ENCODE measurements at regions not wholly inside any gene's neighbourhood (a gene's known extent, or its start where the extent isn't known, plus 50 kb on each side); places are given as distances from the start of the nearest gene placed in this dataset.

- no peaks in the 10 kb centered on the region for H3K36me3 Mint-ChIP-seq (ENCODE audit: unreplicated experiment)
- H3K27ac Mint-ChIP-seq (ENCODE audit: unreplicated experiment) = no peak overlapping the region
- H3K4me1 Mint-ChIP-seq (ENCODE audit: unreplicated experiment) = no peaks in the 10 kb centered on the region
- no peak for DNase-seq (ENCODE audit: extremely low spot score, unreplicated experiment)
- H3K9me3 Mint-ChIP-seq (ENCODE audit: unreplicated experiment) = peaks cover 8% of the 10 kb centered on the region
- H3K4me3 Mint-ChIP-seq (ENCODE audit: unreplicated experiment) = no peak overlapping the region
- H3K27me3 Mint-ChIP-seq (ENCODE audit: unreplicated experiment) = no peaks in the 10 kb centered on the region
- no peak for TF ChIP-seq CTCF (IDR thresholded peaks at IDR 0.05)
Observed at GRCh38 chr4:43253541-43253940, 361.0 kb downstream of the GRXCR1 start.

GRCh38 chr4:43264730-43265129, 372.2 kb downstream of the GRXCR1 start:
- no peak for TF ChIP-seq CTCF (IDR thresholded peaks at IDR 0.05)
- DNase-seq (ENCODE audit: extremely low spot score, unreplicated experiment) = no peak
- H3K9me3 Mint-ChIP-seq (ENCODE audit: unreplicated experiment) = peaks cover 28% of the 10 kb centered on the region
- no peak overlapping the region for H3K4me3 Mint-ChIP-seq (ENCODE audit: unreplicated experiment)
- H3K27ac Mint-ChIP-seq (ENCODE audit: unreplicated experiment) = no peak overlapping the region
- H3K36me3 Mint-ChIP-seq (ENCODE audit: unreplicated experiment) = no peaks in the 10 kb centered on the region
- H3K4me1 Mint-ChIP-seq (ENCODE audit: unreplicated experiment) = no peaks in the 10 kb centered on the region
- no peaks in the 10 kb centered on the region for H3K27me3 Mint-ChIP-seq (ENCODE audit: unreplicated experiment)

GRCh38 chr4:43271946-43272345, 379.4 kb downstream of the GRXCR1 start:
- Mint-ChIP-seq H3K4me1 (ENCODE audit: unreplicated experiment) (no peaks in the 10 kb centered on the region), H3K36me3 (ENCODE audit: unreplicated experiment) (no peaks in the 10 kb centered on the region), H3K4me3 (ENCODE audit: unreplicated experiment) (no peak overlapping the region), H3K9me3 (ENCODE audit: unreplicated experiment) (peaks cover 17% of the 10 kb centered on the region), H3K27me3 (ENCODE audit: unreplicated experiment) (no peaks in the 10 kb centered on the region), H3K27ac (ENCODE audit: unreplicated experiment) (no peak overlapping the region)
- TF ChIP-seq CTCF (IDR thresholded peaks at IDR 0.05) = no peak
- DNase-seq (ENCODE audit: extremely low spot score, unreplicated experiment) = no peak

- Mint-ChIP-seq H3K27me3 (ENCODE audit: unreplicated experiment) (no peaks in the 10 kb centered on the region), H3K9me3 (ENCODE audit: unreplicated experiment) (peaks cover 10% of the 10 kb centered on the region), H3K4me3 (ENCODE audit: unreplicated experiment) (no peak overlapping the region), H3K4me1 (ENCODE audit: unreplicated experiment) (no peaks in the 10 kb centered on the region), H3K36me3 (ENCODE audit: unreplicated experiment) (no peaks in the 10 kb centered on the region), H3K27ac (ENCODE audit: unreplicated experiment) (no peak overlapping the region)
- TF ChIP-seq CTCF (IDR thresholded peaks at IDR 0.05) = no peak
- no peak for DNase-seq (ENCODE audit: extremely low spot score, unreplicated experiment)
Observed at GRCh38 chr4:43274376-43274775, 381.9 kb downstream of the GRXCR1 start.

GRCh38 chr4:43275779-43276178, 383.3 kb downstream of the GRXCR1 start:
- Mint-ChIP-seq H3K4me1 (ENCODE audit: unreplicated experiment) (no peaks in the 10 kb centered on the region), H3K27me3 (ENCODE audit: unreplicated experiment) (no peaks in the 10 kb centered on the region), H3K9me3 (ENCODE audit: unreplicated experiment) (peaks cover 10% of the 10 kb centered on the region), H3K4me3 (ENCODE audit: unreplicated experiment) (no peak overlapping the region), H3K36me3 (ENCODE audit: unreplicated experiment) (no peaks in the 10 kb centered on the region), H3K27ac (ENCODE audit: unreplicated experiment) (no peak overlapping the region)
- DNase-seq (ENCODE audit: extremely low spot score, unreplicated experiment) = no peak
- no peak for TF ChIP-seq CTCF (IDR thresholded peaks at IDR 0.05)
